Stimulated activated naive B cell treated with anti-CD40 and anti-IgM and Interleukin-4, amounts not matched to agents 10 μg/mL and 1 μg/mL and 100 μg/mL, for 72 hours (primary cell): ENCODE measurements at regions not wholly inside any gene's neighbourhood (a gene's known extent, or its start where the extent isn't known, plus 50 kb on each side); places are given as distances from the start of the nearest gene placed in this dataset.
"Not testable (repeated sequence)": the region's sequence is repeated elsewhere in the genome, so short reads cannot be mapped to it uniquely, and the experiment has no call there.

Source experiments
- ATAC-seq, 2 donors: fragments of 150-1000 bp; cut with Tn5 transposase; replicated peaks; 2 replicates each; pipeline ENCODE4 v1.10.0; 2021; ENCODE audit warnings: moderate library complexity in 1 of 2
- DNase-seq: peaks from one replicate; pipeline ENCODE4 v3.0.0; 2021
- H3K27ac Mint-ChIP-seq: one replicate; pipeline ENCODE4 v1.8.0; 2022; ENCODE audit warnings: mild to moderate bottlenecking, mixed read lengths
- H3K27me3 Mint-ChIP-seq, 2 donors: one replicate each; pipeline ENCODE4 v1.8.0; 2022; ENCODE audit warnings: mixed read lengths in 2 of 2
- H3K36me3 Mint-ChIP-seq, 2 donors: one replicate each; pipeline ENCODE4 v1.8.0; 2022; ENCODE audit warnings: mixed read lengths in 2 of 2, mild to moderate bottlenecking in 1 of 2
- H3K4me1 Mint-ChIP-seq, 2 donors: one replicate each; pipeline ENCODE4 v1.8.0; 2022; ENCODE audit warnings: mixed read lengths in 2 of 2, mild to moderate bottlenecking in 1 of 2
- H3K4me3 Mint-ChIP-seq, 2 donors: one replicate each; pipeline ENCODE4 v1.8.0; 2022; ENCODE audit warnings: mild to moderate bottlenecking in 2 of 2, mixed read lengths in 2 of 2, moderate library complexity in 1 of 2
- H3K9me3 Mint-ChIP-seq, 2 donors: one replicate each; pipeline ENCODE4 v1.8.0; 2022; ENCODE audit warnings: mixed read lengths in 2 of 2, mild to moderate bottlenecking in 1 of 2

DNA sequence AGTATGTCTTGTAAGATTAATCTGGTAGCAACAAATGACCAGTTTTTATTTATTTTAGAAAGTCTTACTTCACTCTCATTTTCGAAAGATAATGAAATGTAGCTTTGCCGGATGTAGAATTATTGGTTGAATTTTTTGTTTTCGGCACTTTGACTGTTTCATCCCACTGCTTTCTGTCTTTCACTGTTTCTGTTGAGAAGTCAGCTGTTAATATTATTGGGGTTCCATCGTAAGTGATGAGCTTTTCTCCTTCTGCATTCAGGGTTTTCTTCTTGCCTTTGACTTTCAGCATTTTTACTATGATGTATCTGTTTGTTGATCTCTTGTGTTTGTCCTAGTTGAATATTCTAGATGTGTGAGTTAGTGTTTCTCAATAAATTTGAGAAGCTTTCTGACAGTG is 383.4 kb downstream of the PAX1 start:
- no peaks in the 10 kb centered on the region for H3K4me1 Mint-ChIP-seq
- no peaks in the 10 kb centered on the region for H3K36me3 Mint-ChIP-seq
- ATAC-seq (no peak), DNase-seq (no peak)
- H3K4me3 Mint-ChIP-seq = no peak overlapping the region
- H3K27ac Mint-ChIP-seq = no peak overlapping the region
- H3K27me3 Mint-ChIP-seq = no peaks in the 10 kb centered on the region
- peaks cover 21 to 27% of the 10 kb centered on the region in 2 donors for H3K9me3 Mint-ChIP-seq

DNA sequence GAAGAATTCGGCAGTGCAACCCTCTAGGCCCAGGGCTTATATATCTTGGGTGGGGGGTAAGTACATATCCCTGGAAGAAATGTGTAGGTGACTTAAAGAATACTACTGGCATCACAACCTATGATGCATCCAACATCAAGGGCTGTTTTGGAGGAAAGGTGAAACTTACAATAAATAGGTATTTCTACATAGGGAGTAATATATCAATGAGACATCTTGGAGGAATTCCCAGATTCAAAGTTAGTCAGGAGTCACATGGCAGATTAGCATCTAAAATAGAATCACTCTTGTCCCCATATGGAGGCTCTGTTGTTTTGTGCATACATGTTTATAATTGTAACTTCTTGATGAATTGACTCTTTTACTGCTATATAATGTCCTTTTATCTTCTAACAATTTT is 375.5 kb downstream of the PAX1 start:
- Mint-ChIP-seq H3K4me3 (no peak overlapping the region), H3K27me3 (no peaks in the 10 kb centered on the region), H3K9me3 (peaks cover 2 to 8% of the 10 kb centered on the region in 2 donors), H3K36me3 (no peaks in the 10 kb centered on the region), H3K4me1 (no peaks in the 10 kb centered on the region), H3K27ac (no peak overlapping the region)
- DNase-seq (no peak), ATAC-seq (no peak)

DNA sequence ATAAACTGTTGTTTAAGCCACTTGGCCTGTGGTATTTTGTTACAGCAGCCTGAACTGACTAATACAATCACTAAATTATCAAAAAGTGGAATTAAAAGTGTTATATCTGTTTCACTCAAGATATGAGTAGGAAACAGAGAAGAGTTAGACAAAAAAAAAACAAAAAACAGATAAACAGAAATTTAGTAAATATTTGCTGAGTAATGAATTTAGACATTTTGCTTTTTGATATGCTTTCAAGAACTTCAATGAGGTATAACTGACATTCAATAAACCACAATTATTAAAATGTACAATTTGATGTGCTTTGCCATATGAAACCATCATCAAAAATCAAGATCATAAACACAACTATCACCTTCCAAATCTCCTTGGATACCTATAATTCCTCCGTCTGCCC is 369.2 kb downstream of the PAX1 start:
- H3K36me3 Mint-ChIP-seq = no peaks in the 10 kb centered on the region
- DNase-seq = no peak
- H3K9me3 Mint-ChIP-seq = peaks cover 0 to 2% of the 10 kb centered on the region in 2 donors
- no peaks in the 10 kb centered on the region for H3K27me3 Mint-ChIP-seq
- H3K4me3 Mint-ChIP-seq = no peak overlapping the region
- no peaks in the 10 kb centered on the region for H3K4me1 Mint-ChIP-seq
- H3K27ac Mint-ChIP-seq = no peak overlapping the region
- no peak for ATAC-seq

DNA sequence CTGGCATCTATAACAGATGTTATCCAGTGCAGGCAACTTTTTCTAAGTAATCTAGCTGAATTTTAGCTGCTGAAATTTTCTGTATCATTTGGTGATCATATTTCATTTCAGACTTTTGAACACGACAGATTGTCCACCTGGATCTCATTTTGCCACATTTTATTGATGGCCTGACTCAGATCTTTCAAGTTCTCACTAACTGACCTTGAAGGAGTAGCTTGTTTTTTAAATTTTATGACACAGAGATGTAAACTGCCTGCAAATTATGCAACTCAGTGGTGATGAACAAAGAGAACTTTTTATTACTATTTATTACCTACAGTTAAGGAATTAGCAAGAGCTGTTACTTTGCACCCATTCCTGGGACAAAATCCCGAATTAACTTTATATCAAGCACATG is 366.4 kb downstream of the PAX1 start:
- ATAC-seq (no peak), DNase-seq (no peak)
- H3K27ac Mint-ChIP-seq = no peak overlapping the region
- no peaks in the 10 kb centered on the region for H3K36me3 Mint-ChIP-seq
- H3K27me3 Mint-ChIP-seq = no peaks in the 10 kb centered on the region
- H3K4me1 Mint-ChIP-seq = no peaks in the 10 kb centered on the region
- H3K4me3 Mint-ChIP-seq = no peak overlapping the region
- no peaks in the 10 kb centered on the region for H3K9me3 Mint-ChIP-seq

DNA sequence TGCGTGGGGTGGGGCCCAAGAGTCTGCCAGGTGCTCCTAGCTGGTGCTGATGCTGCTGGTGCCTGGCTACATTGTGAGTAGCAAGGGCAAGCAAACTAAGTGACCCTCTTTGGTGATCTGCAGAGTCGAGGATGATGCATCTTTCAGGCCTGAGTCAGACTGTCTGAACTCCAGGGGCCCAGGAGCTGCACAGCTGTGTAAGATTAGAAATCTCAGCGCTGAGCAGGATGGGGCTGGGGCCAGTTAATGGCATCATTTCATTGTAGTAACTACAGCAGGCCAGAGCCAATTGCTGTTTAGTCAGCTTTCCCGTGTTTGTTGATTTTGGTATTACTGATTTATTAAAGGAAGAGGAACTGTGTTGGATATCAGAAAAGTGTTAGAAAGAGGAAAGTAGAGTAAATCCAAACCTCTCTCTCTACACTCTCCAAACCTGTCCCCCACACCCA is 365.2 kb downstream of the PAX1 start:
- Mint-ChIP-seq H3K27ac (no peak overlapping the region), H3K4me1 (no peaks in the 10 kb centered on the region), H3K9me3 (no peaks in the 10 kb centered on the region), H3K4me3 (no peak overlapping the region), H3K36me3 (no peaks in the 10 kb centered on the region), H3K27me3 (no peaks in the 10 kb centered on the region)
- DNase-seq (no peak), ATAC-seq (no peak)

DNA sequence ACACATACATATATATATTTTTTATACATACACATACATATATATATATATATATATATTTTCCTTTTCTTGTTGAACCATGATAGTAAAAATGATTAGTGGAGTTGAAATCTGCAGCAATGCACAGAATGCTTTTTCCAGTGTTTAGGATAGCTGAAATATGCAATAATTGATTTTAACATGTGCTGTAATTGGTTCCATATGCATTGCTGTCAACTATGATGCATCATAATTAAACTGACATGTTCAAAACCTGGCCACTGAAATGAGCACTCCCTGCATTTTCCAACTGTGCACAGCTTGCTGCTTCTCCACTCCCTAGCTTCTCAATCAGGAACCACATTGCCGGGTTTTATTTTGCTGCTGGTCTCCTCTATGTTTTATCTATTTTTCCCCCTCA is 358.3 kb downstream of the PAX1 start:
- H3K9me3 Mint-ChIP-seq = no peaks in the 10 kb centered on the region
- no peaks in the 10 kb centered on the region for H3K4me1 Mint-ChIP-seq
- no peak for DNase-seq
- H3K27ac Mint-ChIP-seq = no peak overlapping the region
- no peak overlapping the region for H3K4me3 Mint-ChIP-seq
- ATAC-seq = no peak
- H3K27me3 Mint-ChIP-seq = no peaks in the 10 kb centered on the region
- no peaks in the 10 kb centered on the region for H3K36me3 Mint-ChIP-seq

DNA sequence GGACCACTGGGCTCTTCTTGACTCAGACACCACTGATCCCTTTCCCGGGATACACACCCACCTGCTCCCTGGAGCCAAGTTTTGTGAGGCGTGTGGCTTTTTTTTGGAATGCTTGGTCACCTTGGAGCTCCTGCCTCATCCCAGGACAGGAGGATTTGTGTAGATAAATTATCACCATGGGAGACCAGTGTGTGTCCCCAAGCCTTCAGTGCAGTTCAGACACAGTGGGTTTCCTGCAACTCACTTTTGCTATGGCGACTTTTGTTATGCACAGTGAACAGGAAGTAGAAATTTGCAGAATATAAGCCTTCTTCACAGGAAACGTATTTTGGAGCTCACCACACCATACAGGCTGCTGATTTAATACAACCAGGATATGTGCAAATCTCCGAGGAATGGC is 357.4 kb downstream of the PAX1 start:
- Mint-ChIP-seq H3K4me3 (no peak overlapping the region), H3K4me1 (no peaks in the 10 kb centered on the region), H3K9me3 (no peaks in the 10 kb centered on the region), H3K36me3 (no peaks in the 10 kb centered on the region), H3K27me3 (no peaks in the 10 kb centered on the region), H3K27ac (no peak overlapping the region)
- ATAC-seq (no peak), DNase-seq (no peak)

DNA sequence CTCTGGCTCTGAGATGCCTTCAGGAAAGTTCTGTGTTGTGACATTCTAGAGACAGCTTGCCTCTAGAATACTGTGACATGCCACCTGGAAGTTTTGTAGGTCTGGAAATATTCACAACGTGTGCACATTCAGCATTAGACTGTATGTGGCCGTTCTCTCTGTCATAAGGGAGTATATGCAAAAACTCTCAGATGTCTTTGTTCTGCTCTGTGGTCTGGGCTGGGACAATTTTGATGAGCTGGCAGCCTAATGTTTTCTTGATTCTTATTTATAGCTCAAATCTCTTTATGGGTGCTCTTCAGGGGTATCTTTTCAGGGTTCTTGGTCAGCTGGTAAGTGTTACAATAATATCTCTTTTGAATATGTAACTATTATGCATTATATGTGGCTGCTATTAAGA is 355.1 kb downstream of the PAX1 start:
- no peak overlapping the region for H3K27ac Mint-ChIP-seq

DNA sequence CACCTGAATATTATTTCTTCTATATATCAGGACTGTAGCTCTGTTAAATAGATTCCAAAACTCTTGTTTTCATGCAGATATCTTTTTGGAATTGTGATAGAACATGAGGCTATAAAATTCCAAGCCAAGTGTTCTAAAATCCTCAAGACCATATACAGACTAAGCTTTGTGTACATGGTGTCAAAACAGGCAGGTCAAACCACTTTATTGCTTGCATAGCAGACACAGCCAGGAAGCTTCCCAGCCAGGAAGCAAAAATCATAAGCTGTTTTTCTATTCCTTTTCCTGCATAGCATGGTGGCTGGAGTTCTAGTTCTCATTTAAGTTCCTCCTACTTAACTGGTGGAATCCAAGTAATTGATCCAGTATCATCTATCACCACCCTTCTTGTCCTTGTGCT is 353.3 kb downstream of the PAX1 start:
- ATAC-seq = no peak
- Mint-ChIP-seq H3K36me3 (no peaks in the 10 kb centered on the region), H3K4me1 (no peaks in the 10 kb centered on the region), H3K4me3 (no peak overlapping the region), H3K9me3 (peaks cover 0 to 2% of the 10 kb centered on the region in 2 donors), H3K27ac (no peak overlapping the region), H3K27me3 (no peaks in the 10 kb centered on the region)
- DNase-seq = no peak

More for the DNA sequence above, 355.1 kb downstream of the PAX1 start:
- Mint-ChIP-seq H3K9me3 (peaks cover 0 to 2% of the 10 kb centered on the region in 2 donors), H3K4me3 (no peak overlapping the region), H3K27me3 (no peaks in the 10 kb centered on the region), H3K4me1 (no peaks in the 10 kb centered on the region), H3K36me3 (no peaks in the 10 kb centered on the region)
- no peak for DNase-seq
- no peak for ATAC-seq

DNA sequence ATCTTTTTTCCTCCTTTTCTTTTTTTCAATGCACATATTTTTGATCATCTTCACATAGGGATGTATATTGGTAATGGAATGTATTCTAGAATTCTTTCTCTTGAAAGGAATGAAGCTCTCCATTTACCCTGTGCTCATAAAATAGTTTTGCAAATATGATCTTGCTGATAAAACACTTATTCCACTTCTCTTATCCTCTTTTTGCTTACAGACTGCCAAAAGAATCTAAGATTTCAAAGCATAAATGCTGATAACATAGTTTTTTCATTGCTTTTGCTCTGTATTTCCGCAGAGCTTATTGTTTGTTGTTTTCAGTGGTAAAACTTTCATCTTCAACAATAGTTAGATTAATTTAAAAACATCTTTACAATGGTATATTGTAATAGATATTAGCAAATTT is 350.5 kb downstream of the PAX1 start:
- peaks cover 0 to 4% of the 10 kb centered on the region in 2 donors for H3K9me3 Mint-ChIP-seq
- DNase-seq = no peak
- H3K4me1 Mint-ChIP-seq = no peaks in the 10 kb centered on the region
- ATAC-seq = no peak
- H3K27ac Mint-ChIP-seq = no peak overlapping the region
- H3K27me3 Mint-ChIP-seq = no peaks in the 10 kb centered on the region
- H3K36me3 Mint-ChIP-seq = no peaks in the 10 kb centered on the region
- H3K4me3 Mint-ChIP-seq = no peak overlapping the region

DNA sequence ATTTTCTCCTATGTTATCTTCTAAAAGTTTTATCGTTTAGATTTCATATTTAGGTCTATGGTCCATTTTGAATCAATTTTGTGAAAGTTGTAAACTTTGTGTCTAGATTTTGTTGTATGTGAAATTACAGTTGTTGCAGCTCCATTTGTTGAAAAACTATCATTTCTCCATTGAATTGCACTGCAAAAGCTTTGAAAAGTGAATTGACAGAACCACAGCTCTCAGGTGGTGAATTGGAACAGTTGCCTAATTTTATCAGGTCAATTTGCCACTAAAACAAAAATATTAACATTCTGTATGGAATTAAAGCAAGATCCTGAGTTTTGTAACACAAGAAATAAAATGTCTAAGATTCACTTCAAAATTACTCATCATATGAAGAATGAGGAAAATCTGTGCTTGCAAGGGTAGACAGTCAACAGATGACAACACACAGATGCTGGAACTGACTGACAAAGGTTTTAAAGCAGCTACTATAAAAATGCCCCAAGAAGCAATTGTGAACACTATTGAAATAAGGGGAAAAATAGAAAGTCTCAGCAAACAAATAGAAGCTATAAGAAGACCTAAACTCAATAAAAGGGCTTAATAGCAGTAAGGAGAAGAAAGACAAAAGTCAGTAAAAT is 346.7 kb downstream of the PAX1 start:
- Mint-ChIP-seq H3K36me3 (no peaks in the 10 kb centered on the region), H3K9me3 (peaks cover 0 to 2% of the 10 kb centered on the region in 2 donors), H3K27ac (no peak overlapping the region), H3K4me3 (no peak overlapping the region), H3K4me1 (no peaks in the 10 kb centered on the region), H3K27me3 (no peaks in the 10 kb centered on the region)
- no peak for DNase-seq
- no peak for ATAC-seq

DNA sequence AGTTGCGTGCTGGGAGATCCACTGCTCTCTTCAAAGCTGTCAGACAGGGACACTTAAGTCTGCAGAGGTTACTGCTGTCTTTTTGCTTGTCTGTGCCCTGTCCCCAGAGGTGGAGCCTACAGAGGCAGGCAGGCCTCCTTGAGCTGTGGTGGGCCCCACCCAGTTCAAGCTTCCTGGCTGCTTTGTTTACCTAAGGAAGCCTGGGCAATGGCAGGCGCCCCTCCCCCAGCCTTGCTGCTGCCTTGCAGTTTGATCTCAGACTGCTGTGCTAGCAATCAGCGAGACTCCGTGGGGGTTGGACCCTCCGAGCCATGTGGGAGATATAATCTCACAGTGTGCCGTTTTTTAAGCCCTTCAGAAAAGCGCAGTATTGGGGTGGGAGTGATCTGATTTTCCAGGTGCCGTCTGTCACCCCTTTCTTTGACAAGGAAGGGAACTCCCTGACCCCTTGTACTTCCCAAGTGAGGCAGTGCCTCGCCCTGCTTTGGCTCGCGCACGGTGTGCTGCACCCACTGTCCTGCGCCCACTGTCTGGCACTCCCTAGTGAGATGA is 340.6 kb downstream of the PAX1 start:
- H3K4me3 Mint-ChIP-seq, H3K4me1 Mint-ChIP-seq, DNase-seq, H3K27ac Mint-ChIP-seq, H3K27me3 Mint-ChIP-seq, H3K9me3 Mint-ChIP-seq, H3K36me3 Mint-ChIP-seq, ATAC-seq: not testable (repeated sequence)

DNA sequence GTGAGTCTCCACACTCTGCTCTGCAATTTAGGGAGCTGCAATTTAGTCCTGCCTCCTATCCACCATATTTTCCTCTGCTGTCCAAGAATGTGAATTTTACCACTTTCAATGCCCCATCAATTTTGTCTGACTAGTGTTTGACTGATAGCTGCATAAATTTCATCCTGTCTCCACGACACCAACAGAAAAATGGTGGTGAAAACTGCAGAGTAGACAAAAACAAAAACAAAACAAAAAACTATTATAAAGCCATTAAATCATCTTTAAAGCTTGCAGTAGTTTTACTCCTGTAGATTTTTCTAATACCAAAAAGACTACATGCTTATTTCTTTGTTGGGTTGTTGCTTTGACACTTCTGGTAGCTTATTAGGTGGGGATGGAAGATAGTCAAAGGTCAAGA is 322.0 kb downstream of the PAX1 start:
- Mint-ChIP-seq H3K36me3 (no peaks in the 10 kb centered on the region), H3K27ac (no peak overlapping the region), H3K9me3 (peaks cover 11 to 13% of the 10 kb centered on the region in 2 donors), H3K4me1 (no peaks in the 10 kb centered on the region), H3K27me3 (no peaks in the 10 kb centered on the region), H3K4me3 (no peak overlapping the region)
- DNase-seq (no peak), ATAC-seq (no peak)

DNA sequence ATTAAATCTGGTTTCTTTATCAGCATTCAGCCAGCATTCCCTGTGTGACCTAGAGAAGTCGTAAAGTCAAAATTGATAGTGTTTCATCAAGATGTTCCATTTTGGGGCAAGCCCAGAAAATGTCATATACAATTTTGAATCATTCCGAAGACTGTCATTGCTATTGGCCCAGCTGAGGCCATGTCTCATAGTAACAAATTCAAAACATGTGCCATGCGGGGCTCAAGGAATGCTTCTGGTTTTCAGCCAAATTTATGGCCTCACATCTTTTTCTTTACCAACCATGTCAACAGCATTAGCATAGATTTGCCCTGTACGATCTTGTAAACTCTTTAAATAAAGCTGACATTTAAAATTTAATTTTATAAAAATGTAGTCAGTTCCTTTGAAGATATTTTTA is 314.7 kb downstream of the PAX1 start:
- H3K27me3 Mint-ChIP-seq = no peaks in the 10 kb centered on the region
- no peak for DNase-seq
- H3K4me3 Mint-ChIP-seq = no peak overlapping the region
- no peak overlapping the region for H3K27ac Mint-ChIP-seq
- H3K4me1 Mint-ChIP-seq = no peaks in the 10 kb centered on the region
- peaks cover 6 to 10% of the 10 kb centered on the region in 2 donors for H3K9me3 Mint-ChIP-seq
- ATAC-seq = no peak
- H3K36me3 Mint-ChIP-seq = no peaks in the 10 kb centered on the region

DNA sequence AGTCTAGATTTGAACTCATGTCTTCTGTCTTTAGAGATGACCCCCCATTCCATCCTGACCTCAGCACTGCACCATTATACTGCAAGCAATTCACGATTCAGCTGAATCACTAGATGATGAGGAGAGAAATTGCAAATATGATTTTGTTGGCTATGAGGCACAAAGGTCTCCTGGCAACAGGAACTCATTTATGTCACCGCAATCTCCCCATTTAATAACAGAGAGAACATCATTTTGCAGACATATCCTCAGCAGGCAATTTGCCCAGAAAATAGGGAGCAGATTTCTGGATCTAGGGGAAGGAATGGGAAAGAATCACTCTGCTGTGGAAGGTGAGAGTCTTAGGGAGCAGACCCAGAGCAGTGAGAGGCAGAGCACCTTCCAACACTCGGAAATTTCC is 303.0 kb downstream of the PAX1 start:
- no peak for DNase-seq
- Mint-ChIP-seq H3K9me3 (peaks cover 3 to 11% of the 10 kb centered on the region in 2 donors), H3K27me3 (no peaks in the 10 kb centered on the region), H3K4me3 (no peak overlapping the region), H3K27ac (no peak overlapping the region), H3K4me1 (no peaks in the 10 kb centered on the region), H3K36me3 (no peaks in the 10 kb centered on the region)
- no peak for ATAC-seq

DNA sequence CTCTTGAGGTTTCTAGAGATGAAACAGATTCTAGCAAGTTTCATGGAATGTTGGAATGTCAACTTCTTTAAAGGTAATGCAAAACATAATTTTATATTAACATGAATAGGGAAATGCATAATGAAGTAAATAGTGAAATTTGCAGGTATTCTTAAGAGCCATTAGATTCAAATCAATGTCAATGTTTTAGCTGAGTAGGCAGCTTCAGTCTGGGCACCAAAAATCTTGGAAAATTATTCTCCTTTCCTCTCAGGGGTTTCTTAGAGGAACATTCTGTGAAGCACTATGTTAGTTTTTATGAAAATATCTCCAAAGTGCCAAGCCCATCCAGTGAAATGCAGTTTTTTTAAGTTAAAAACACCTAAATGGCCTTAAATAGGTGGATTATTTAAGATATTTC is 300.8 kb downstream of the PAX1 start:
- Mint-ChIP-seq H3K4me1 (no peaks in the 10 kb centered on the region), H3K4me3 (no peak overlapping the region), H3K27ac (no peak overlapping the region), H3K27me3 (no peaks in the 10 kb centered on the region), H3K9me3 (peaks cover 3 to 9% of the 10 kb centered on the region in 2 donors), H3K36me3 (no peaks in the 10 kb centered on the region)
- ATAC-seq (no peak), DNase-seq (no peak)
